Fibroblast of lung (primary cell): ENCODE measurements at regions not wholly inside any gene's neighbourhood (a gene's known extent, or its start where the extent isn't known, plus 50 kb on each side); places are given as distances from the start of the nearest gene placed in this dataset.

Source experiments
- EZH2 ChIP-seq: IDR thresholded peaks from 2 replicates; pipeline ENCODE4 v1.5.1; 2012; ENCODE audit warnings: low read length, control low read depth, mild to moderate bottlenecking; ENCODE audit errors: missing control alignments
- TF ChIP-seq, protein P1 (sequence below), 2 donors: IDR thresholded peaks in 1 of 2; conservative IDR thresholded peaks in 1 of 2; 1 replicate in 1 of 2; 2 replicates in 1 of 2; pipeline ENCODE4 v1.5.1; 2011 to 2012; ENCODE audit warnings: low read length in 2 of 2, control low read depth in 1 of 2, inconsistent platforms in 1 of 2, low read depth in 1 of 2, mild to moderate bottlenecking in 1 of 2

DNA sequence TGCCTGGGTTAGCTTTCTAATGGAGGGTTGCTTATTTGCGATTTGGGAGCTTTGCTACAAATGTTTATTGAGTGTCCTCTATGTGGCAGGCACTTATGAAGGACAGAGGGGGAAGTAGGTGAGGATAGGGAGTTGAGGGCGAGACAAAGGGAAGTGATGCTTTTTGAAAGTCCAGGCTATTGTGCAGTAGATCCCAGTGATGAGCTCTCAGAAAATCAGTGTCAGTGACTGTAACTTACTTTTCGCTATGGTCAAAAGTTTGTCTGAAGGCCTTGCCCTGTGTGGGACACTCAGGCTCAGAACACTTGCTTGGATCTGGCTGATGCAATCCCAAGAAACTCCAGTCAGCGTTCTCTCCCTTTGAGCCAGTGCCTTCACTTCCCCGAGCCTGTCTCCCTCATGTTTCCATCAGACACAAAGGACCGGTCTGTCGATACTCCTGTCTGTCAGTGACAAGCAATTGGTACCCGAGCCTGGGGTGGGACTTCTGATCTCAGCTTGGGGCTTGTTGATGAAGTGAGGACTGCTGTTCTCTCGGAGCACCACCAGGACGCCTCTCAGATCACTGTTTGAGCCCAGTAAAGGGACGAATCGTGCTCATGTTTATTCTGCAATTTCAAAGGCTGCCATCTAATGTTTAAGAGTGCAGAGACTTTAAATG lies 63.1 kb upstream of the SORCS3 start:
- TF ChIP-seq, protein P1, sequence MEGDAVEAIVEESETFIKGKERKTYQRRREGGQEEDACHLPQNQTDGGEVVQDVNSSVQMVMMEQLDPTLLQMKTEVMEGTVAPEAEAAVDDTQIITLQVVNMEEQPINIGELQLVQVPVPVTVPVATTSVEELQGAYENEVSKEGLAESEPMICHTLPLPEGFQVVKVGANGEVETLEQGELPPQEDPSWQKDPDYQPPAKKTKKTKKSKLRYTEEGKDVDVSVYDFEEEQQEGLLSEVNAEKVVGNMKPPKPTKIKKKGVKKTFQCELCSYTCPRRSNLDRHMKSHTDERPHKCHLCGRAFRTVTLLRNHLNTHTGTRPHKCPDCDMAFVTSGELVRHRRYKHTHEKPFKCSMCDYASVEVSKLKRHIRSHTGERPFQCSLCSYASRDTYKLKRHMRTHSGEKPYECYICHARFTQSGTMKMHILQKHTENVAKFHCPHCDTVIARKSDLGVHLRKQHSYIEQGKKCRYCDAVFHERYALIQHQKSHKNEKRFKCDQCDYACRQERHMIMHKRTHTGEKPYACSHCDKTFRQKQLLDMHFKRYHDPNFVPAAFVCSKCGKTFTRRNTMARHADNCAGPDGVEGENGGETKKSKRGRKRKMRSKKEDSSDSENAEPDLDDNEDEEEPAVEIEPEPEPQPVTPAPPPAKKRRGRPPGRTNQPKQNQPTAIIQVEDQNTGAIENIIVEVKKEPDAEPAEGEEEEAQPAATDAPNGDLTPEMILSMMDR (conservative IDR thresholded peaks at IDR 0.05 in 1 of 2, IDR thresholded peaks at IDR 0.05 in 1 of 2; ENCODE audit: low read depth in 1 of 2, low read length in 2 of 2): no peak
- TF ChIP-seq EZH2: no peak
